Epithelial cell of esophagus (primary cell): ENCODE measurements at regions not wholly inside any gene's neighbourhood (a gene's known extent, or its start where the extent isn't known, plus 50 kb on each side); places are given as distances from the start of the nearest gene placed in this dataset.
A peak's percentile ranks its signal among the peaks of the same experiment; 100 is the strongest.

Source experiments
- DNase-seq: peaks from one replicate; pipeline ENCODE4 v3.0.0; 2010; ENCODE audit warnings: low read depth
- H3K4me3 ChIP-seq: 2 replicates; pipeline ENCODE4 v1.5.1; 2011; ENCODE audit warnings: mild to moderate bottlenecking, low read length, control low read depth
- CTCF ChIP-seq: IDR thresholded peaks from 2 replicates; pipeline ENCODE4 v1.5.1; 2011; ENCODE audit warnings: low read depth, mild to moderate bottlenecking, low read length, control low read depth, inconsistent platforms; ENCODE audit not compliant: insufficient read depth; ENCODE audit errors: missing control alignments

- TF ChIP-seq CTCF = no peak
- no peak for DNase-seq
- H3K4me3 ChIP-seq = no peak overlapping the region
Observed at GRCh38 chr15:47296881-47297280, 420.4 kb upstream of the SEMA6D start.

GRCh38 chr15:47299846-47300434 lies 417.4 kb upstream of the SEMA6D start:
- no peak for TF ChIP-seq CTCF
- H3K4me3 ChIP-seq = no peak overlapping the region
- DNase-seq = peak; percentile 6

- no peak overlapping the region for H3K4me3 ChIP-seq
- TF ChIP-seq CTCF = no peak
- no peak for DNase-seq
Observed at GRCh38 chr15:47300596-47300995, 416.7 kb upstream of the SEMA6D start.

- no peak for DNase-seq
- no peak for TF ChIP-seq CTCF
- H3K4me3 ChIP-seq = no peak overlapping the region
Observed at GRCh38 chr15:47301481-47301880, 415.8 kb upstream of the SEMA6D start.

GRCh38 chr15:47304656-47305055 lies 412.6 kb upstream of the SEMA6D start:
- no peak for TF ChIP-seq CTCF
- no peak overlapping the region for H3K4me3 ChIP-seq
- DNase-seq = no peak

- DNase-seq = no peak
- no peak overlapping the region for H3K4me3 ChIP-seq
- no peak for TF ChIP-seq CTCF
Observed at GRCh38 chr15:47312161-47312560, 405.1 kb upstream of the SEMA6D start.
